ENCODE measurements at regions not wholly inside any gene's neighbourhood (a gene's known extent, or its start where the extent isn't known, plus 50 kb on each side); places are given as distances from the start of the nearest gene placed in this dataset.
"Not testable (repeated sequence)": the region's sequence is repeated elsewhere in the genome, so short reads cannot be mapped to it uniquely, and the experiment has no call there.

GRCh38 chr5:67639976-67640375, 443.4 kb upstream of the CD180 start:
- Histone ChIP-seq H3K27me3 (ENCODE audit: insufficient read depth, poor library complexity, severe bottlenecking) (no peaks in the 10 kb centered on the region), H3K4me3 (ENCODE audit: severe bottlenecking) (no peak overlapping the region), H3K36me3 (ENCODE audit: low read depth) (no peaks in the 10 kb centered on the region), H3K4me1 (ENCODE audit: insufficient read depth, poor library complexity, severe bottlenecking) (no peaks in the 10 kb centered on the region), H3K27ac (ENCODE audit: poor library complexity, severe bottlenecking) (no peak overlapping the region), H3K9me3 (ENCODE audit: severe bottlenecking) (peaks cover 2% of the 10 kb centered on the region)
- ATAC-seq (ENCODE audit: low read depth) (no peak), DNase-seq (ENCODE audit: low spot score) (no peak)
- no peak for TF ChIP-seq CTCF (IDR thresholded peaks at IDR 0.05; ENCODE audit: poor library complexity, severe bottlenecking)

GRCh38 chr5:67639313-67639712, 442.7 kb upstream of the CD180 start:
- no peak for ATAC-seq (ENCODE audit: low read depth)
- TF ChIP-seq CTCF (IDR thresholded peaks at IDR 0.05; ENCODE audit: poor library complexity, severe bottlenecking), result no peak
- DNase-seq (ENCODE audit: low spot score), result no peak
- Histone ChIP-seq H3K36me3 (ENCODE audit: low read depth) (no peaks in the 10 kb centered on the region), H3K4me1 (ENCODE audit: insufficient read depth, poor library complexity, severe bottlenecking) (no peaks in the 10 kb centered on the region), H3K4me3 (ENCODE audit: severe bottlenecking) (no peak overlapping the region), H3K9me3 (ENCODE audit: severe bottlenecking) (no peaks in the 10 kb centered on the region), H3K27ac (ENCODE audit: poor library complexity, severe bottlenecking) (no peak overlapping the region), H3K27me3 (ENCODE audit: insufficient read depth, poor library complexity, severe bottlenecking) (no peaks in the 10 kb centered on the region)

- DNase-seq (ENCODE audit: low spot score) (no peak), ATAC-seq (ENCODE audit: low read depth) (no peak)
- no peaks in the 10 kb centered on the region for H3K27me3 ChIP-seq (ENCODE audit: insufficient read depth, poor library complexity, severe bottlenecking)
- H3K27ac ChIP-seq (ENCODE audit: poor library complexity, severe bottlenecking), result no peak overlapping the region
- no peaks in the 10 kb centered on the region for H3K9me3 ChIP-seq (ENCODE audit: severe bottlenecking)
- no peaks in the 10 kb centered on the region for H3K4me1 ChIP-seq (ENCODE audit: insufficient read depth, poor library complexity, severe bottlenecking)
- H3K36me3 ChIP-seq (ENCODE audit: low read depth), result no peaks in the 10 kb centered on the region
- no peak overlapping the region for H3K4me3 ChIP-seq (ENCODE audit: severe bottlenecking)
- no peak for TF ChIP-seq CTCF (IDR thresholded peaks at IDR 0.05; ENCODE audit: poor library complexity, severe bottlenecking)
These were observed 440.4 kb upstream of the CD180 start for GRCh38 chr5:67636850-67637524.

GRCh38 chr5:67636091-67636490, 439.5 kb upstream of the CD180 start:
- no peaks in the 10 kb centered on the region for H3K9me3 ChIP-seq (ENCODE audit: severe bottlenecking)
- H3K27ac ChIP-seq (ENCODE audit: poor library complexity, severe bottlenecking), result no peak overlapping the region
- TF ChIP-seq CTCF (IDR thresholded peaks at IDR 0.05; ENCODE audit: poor library complexity, severe bottlenecking), result no peak
- no peaks in the 10 kb centered on the region for H3K36me3 ChIP-seq (ENCODE audit: low read depth)
- H3K27me3 ChIP-seq (ENCODE audit: insufficient read depth, poor library complexity, severe bottlenecking), result no peaks in the 10 kb centered on the region
- H3K4me1 ChIP-seq (ENCODE audit: insufficient read depth, poor library complexity, severe bottlenecking), result no peaks in the 10 kb centered on the region
- no peak for ATAC-seq (ENCODE audit: low read depth)
- no peak for DNase-seq (ENCODE audit: low spot score)
- no peak overlapping the region for H3K4me3 ChIP-seq (ENCODE audit: severe bottlenecking)

GRCh38 chr5:67627079-67627478, 430.5 kb upstream of the CD180 start:
- H3K4me1 ChIP-seq (ENCODE audit: insufficient read depth, poor library complexity, severe bottlenecking); H3K36me3 ChIP-seq (ENCODE audit: low read depth); H3K9me3 ChIP-seq (ENCODE audit: severe bottlenecking); H3K27me3 ChIP-seq (ENCODE audit: insufficient read depth, poor library complexity, severe bottlenecking); H3K27ac ChIP-seq (ENCODE audit: poor library complexity, severe bottlenecking); H3K4me3 ChIP-seq (ENCODE audit: severe bottlenecking); ATAC-seq (ENCODE audit: low read depth); DNase-seq (ENCODE audit: low spot score): not testable (repeated sequence)

Measured in RWPE2 (cell line).